Activated CD4-positive, alpha-beta memory T cell treated with anti-CD3 and anti-CD28 coated beads for 36 hours (primary cell): ENCODE measurements at regions not wholly inside any gene's neighbourhood (a gene's known extent, or its start where the extent isn't known, plus 50 kb on each side); places are given as distances from the start of the nearest gene placed in this dataset.
A peak's percentile ranks its signal among the peaks of the same experiment; 100 is the strongest.

Source experiments
- CTCF ChIA-PET: fragments of 350-600 bp; sonication (Branson Sonifier 250); formaldehyde crosslinking; loops from one replicate; lab custom pipeline; 2021; ENCODE audit warnings: antibody characterized with exemption, inconsistent platforms; lab: Charles Lee
- POLR2A ChIA-PET: fragments of 350-600 bp; sonication (Branson Sonifier 250); formaldehyde crosslinking; loops from one replicate; lab custom pipeline; 2021; ENCODE audit warnings: antibody characterized with exemption; lab: Charles Lee
- DNase-seq: peaks from one replicate; pipeline ENCODE4 v3.0.0-alpha.2; 2020
- H3K27ac Mint-ChIP-seq: one replicate; pipeline ENCODE4 v1.8.0; 2021; ENCODE audit warnings: mixed read lengths
- H3K27me3 Mint-ChIP-seq: one replicate; pipeline ENCODE4 v1.8.0; 2021; ENCODE audit warnings: mixed read lengths
- H3K36me3 Mint-ChIP-seq: one replicate; pipeline ENCODE4 v1.8.0; 2021; ENCODE audit warnings: mixed read lengths
- H3K4me1 Mint-ChIP-seq: one replicate; pipeline ENCODE4 v1.8.0; 2021; ENCODE audit warnings: low read depth, mixed read lengths
- H3K4me3 Mint-ChIP-seq: one replicate; pipeline ENCODE4 v1.8.0; 2021; ENCODE audit warnings: mild to moderate bottlenecking, mixed read lengths
- H3K9me3 Mint-ChIP-seq: one replicate; pipeline ENCODE4 v1.8.0; 2021; ENCODE audit warnings: mixed read lengths
- intact Hi-C: fragments of 100-400 bp; cut with micrococcal nuclease; formaldehyde crosslinking; loops from one replicate; pipeline ENCODE4 v1.15.1; 2023

DNA sequence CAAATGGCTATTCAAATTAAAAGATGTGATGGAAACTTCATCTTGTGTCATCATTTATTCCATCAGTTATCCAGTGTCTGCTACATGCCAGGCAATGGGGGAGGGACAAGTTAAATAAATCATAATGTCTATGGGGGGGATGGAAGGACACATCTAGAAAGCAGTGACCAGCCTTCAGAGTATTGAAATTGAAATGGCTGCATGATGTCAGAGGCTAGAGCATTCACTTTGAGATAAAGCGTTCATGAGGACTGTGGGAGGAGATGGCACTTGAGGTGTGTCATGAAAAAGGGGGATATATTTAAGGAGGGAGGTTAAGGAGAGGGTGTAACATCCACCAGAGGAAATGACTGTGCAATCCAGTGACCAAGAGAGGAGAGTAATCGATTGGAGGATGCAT, 50.6 kb downstream of the SLIT2 start:
- no peak overlapping the region for H3K27ac Mint-ChIP-seq
- H3K27me3 Mint-ChIP-seq, result no peaks in the 10 kb centered on the region
- no peaks in the 10 kb centered on the region for H3K4me1 Mint-ChIP-seq
- intact Hi-C loops, result no loop called here
- CTCF ChIA-PET, result no interaction called here
- H3K36me3 Mint-ChIP-seq, result no peaks in the 10 kb centered on the region
- H3K4me3 Mint-ChIP-seq, result no peak overlapping the region
- POLR2A ChIA-PET, result no interaction called here
- no peaks in the 10 kb centered on the region for H3K9me3 Mint-ChIP-seq
- no peak for DNase-seq

DNA sequence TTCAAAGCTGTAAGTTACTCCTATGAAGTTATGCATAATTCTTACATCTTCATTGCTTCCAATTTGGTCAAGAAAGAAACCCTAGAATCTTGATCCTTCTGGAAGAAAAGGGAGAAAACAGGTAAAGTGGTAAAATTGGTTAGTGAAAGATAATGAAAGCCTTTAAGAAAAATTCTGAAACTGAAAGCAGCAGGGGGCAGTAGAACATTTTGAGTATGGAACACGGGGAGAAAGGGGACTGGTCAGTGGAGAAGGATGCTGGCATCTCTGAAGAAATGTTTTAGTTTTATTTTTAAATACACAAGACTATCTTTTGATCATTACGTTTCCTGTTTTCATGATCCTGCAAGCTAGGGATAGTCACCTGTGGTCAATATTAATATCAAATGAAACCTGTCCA, 54.3 kb downstream of the SLIT2 start:
- no peaks in the 10 kb centered on the region for H3K36me3 Mint-ChIP-seq
- no peaks in the 10 kb centered on the region for H3K27me3 Mint-ChIP-seq
- intact Hi-C loops, result no loop called here
- no peak for DNase-seq
- no peaks in the 10 kb centered on the region for H3K9me3 Mint-ChIP-seq
- ChIA-PET CTCF (no interaction called here), POLR2A (no interaction called here)
- H3K27ac Mint-ChIP-seq, result no peak overlapping the region
- no peaks in the 10 kb centered on the region for H3K4me1 Mint-ChIP-seq
- no peak overlapping the region for H3K4me3 Mint-ChIP-seq

DNA sequence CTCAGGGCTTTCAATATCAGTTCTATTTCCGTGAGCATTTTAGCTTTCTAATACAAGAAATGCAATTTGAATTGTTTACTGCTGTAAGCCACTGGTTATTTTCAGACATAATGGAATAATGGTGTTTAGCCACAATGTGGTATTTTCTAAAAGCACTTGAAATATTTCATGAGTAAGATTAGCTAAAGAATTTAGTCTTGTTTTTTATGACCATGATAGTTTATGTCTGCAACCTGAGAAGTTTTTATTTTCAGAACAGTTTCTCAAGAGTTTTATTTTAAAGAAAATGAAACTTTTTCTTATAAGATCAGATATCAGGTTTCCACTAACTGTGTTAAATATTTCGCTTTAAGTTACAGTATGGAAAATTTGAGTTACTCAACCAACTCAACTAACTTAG, 60.2 kb downstream of the SLIT2 start:
- H3K4me3 Mint-ChIP-seq, result no peak overlapping the region
- CTCF ChIA-PET, result no interaction called here
- no peak for DNase-seq
- intact Hi-C loops, result no loop called here
- H3K27ac Mint-ChIP-seq, result no peak overlapping the region
- H3K27me3 Mint-ChIP-seq, result no peaks in the 10 kb centered on the region
- no peaks in the 10 kb centered on the region for H3K4me1 Mint-ChIP-seq
- POLR2A ChIA-PET, result no interaction called here
- no peaks in the 10 kb centered on the region for H3K9me3 Mint-ChIP-seq
- H3K36me3 Mint-ChIP-seq, result no peaks in the 10 kb centered on the region

DNA sequence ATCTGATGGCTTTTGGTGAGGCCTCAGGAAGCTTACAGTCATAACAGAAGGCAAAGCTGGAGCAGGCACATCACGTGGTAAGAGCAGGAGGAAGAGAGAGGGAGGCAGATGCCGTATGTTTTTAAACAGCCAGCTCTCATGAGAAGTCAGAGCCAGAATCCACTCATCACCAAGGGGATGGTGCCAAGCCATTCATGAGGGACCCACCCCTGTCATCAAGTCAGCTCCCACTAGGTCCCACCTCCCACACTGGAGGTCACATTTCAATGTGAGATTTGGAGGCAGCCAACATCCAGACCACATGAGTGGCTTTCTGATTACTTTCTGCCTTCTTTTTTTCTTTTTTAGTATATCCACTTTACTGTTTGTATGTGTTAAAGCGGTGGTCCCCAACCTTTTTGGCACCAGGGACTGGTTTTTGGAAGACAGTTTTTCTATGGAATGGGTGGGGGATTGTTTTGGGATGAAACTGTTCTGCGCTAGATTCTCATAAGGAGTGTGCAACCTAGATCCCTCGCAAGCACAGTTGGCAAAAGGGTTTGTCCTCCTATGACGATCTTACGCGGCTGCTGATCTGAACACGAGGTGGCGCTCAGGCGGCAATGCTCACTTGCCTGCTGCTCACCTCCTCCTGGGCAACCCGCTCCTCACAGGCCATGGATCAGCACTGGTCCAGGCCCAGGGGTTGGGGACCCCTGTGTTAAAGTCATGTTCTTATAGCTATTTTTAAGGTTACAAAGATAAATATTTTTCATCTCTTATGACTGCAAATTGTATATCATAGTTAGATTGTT, 61.7 kb downstream of the SLIT2 start:
- H3K4me1 Mint-ChIP-seq, result no peaks in the 10 kb centered on the region
- no peaks in the 10 kb centered on the region for H3K9me3 Mint-ChIP-seq
- intact Hi-C loops, result no loop called here
- H3K27me3 Mint-ChIP-seq, result no peaks in the 10 kb centered on the region
- POLR2A ChIA-PET, result no interaction called here
- CTCF ChIA-PET, result interaction anchor here (0.6 kb wide), 2 partner anchors 42 to 190 kb away, joined by 3 to 4 read pairs; no protein-coding TSS in a partner anchor
- H3K36me3 Mint-ChIP-seq, result no peaks in the 10 kb centered on the region
- no peak overlapping the region for H3K4me3 Mint-ChIP-seq
- peak; percentile 16 for DNase-seq
- no peak overlapping the region for H3K27ac Mint-ChIP-seq

DNA sequence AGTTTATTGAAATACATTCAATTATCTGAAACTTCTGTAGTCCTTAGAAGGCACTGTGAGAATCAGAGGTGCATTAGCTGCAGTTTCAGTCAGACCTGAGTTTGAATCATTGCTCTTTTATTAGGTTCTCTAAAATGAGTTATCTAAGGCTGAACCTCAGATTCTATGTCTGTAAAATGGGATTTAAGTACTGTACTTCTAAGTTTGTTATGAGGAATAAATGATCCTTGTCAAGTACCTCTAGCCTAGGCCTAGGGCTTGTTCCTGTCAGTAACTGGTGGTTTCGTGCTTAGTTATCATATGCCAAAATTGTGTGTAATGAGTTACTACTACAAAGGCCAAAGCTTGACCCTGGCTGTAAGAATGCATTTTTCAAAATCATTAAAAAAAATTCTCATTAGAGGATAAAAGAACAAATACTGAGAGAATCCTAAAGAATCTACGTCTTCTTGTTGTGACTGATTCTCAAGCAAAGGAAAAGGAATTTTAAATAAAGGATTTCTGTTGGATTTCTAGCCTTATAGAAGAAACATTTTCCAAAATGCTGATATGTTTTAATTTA, 65.8 kb downstream of the SLIT2 start:
- ChIA-PET CTCF (no interaction called here), POLR2A (no interaction called here)
- H3K27me3 Mint-ChIP-seq, result no peaks in the 10 kb centered on the region
- no peak overlapping the region for H3K27ac Mint-ChIP-seq
- no peaks in the 10 kb centered on the region for H3K9me3 Mint-ChIP-seq
- H3K36me3 Mint-ChIP-seq, result no peaks in the 10 kb centered on the region
- no peaks in the 10 kb centered on the region for H3K4me1 Mint-ChIP-seq
- intact Hi-C loops, result no loop called here
- H3K4me3 Mint-ChIP-seq, result no peak overlapping the region
- no peak for DNase-seq

DNA sequence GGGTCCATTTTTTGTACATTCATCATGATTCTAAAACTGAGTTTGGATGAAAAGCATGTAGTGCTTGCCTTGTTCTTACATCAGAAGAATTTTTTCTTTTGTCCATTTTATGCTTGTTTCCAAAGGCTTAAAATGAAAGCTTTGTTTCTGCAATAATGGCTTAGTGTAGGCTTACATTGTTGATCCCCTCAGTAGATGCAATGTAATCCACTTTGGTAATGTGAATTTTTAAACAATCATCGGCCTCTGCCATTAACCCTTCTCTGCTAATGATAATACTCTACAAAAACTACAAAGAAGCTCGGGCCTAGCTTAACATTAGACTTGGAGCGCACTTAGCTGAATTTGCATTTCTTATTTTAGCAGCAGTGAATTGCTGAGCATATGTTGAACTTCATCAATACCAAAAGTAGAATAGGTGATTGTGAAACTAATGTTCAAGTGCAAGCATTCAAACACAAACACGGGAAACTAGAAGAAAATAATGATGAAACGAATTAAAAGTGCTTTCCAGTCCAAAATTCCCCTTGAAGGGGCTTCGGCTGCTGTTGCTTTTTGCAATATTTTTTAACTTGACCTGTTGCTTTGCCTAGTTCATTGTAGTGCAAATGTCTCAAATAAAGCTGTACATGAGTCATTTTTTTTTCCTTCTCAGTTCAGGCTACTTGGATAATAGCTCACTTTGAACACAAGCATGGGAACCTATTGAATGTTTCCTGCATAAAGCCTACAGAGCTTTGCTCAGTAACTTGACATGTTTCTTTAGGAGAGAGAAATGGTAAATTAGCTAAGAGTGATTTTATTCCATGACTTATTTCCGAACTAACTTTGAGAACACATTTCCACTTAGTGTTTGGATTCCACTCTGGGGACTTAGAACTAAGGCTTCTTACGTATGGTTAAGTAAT, 66.5 kb downstream of the SLIT2 start:
- Mint-ChIP-seq H3K27me3 (no peaks in the 10 kb centered on the region), H3K4me1 (no peaks in the 10 kb centered on the region), H3K36me3 (no peaks in the 10 kb centered on the region), H3K27ac (no peak overlapping the region), H3K9me3 (no peaks in the 10 kb centered on the region), H3K4me3 (no peak overlapping the region)
- DNase-seq, result no peak
- intact Hi-C loops, result no loop called here
- CTCF ChIA-PET, result no interaction called here
- POLR2A ChIA-PET, result no interaction called here

DNA sequence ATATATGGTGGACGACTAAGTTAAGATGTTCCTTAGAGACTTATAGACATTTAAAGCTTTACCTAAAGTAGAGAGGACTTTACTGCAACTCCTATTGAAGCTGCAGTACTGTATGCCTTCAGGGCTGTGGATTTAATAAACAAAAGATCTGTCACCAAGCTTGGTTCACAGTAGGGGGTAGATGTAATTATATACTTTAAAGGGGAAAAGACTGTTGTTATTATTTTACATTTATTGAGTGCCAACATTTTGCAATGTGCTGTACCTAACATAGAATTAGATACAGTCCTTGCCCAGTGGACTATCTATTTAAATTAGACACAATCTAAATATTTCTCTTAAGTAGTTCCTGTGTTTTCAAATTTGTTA, 67.2 kb downstream of the SLIT2 start:
- no peak overlapping the region for H3K4me3 Mint-ChIP-seq
- POLR2A ChIA-PET, result no interaction called here
- H3K27ac Mint-ChIP-seq, result no peak overlapping the region
- CTCF ChIA-PET, result no interaction called here
- DNase-seq, result no peak
- H3K27me3 Mint-ChIP-seq, result no peaks in the 10 kb centered on the region
- H3K4me1 Mint-ChIP-seq, result no peaks in the 10 kb centered on the region
- no peaks in the 10 kb centered on the region for H3K36me3 Mint-ChIP-seq
- intact Hi-C loops, result no loop called here
- H3K9me3 Mint-ChIP-seq, result no peaks in the 10 kb centered on the region

DNA sequence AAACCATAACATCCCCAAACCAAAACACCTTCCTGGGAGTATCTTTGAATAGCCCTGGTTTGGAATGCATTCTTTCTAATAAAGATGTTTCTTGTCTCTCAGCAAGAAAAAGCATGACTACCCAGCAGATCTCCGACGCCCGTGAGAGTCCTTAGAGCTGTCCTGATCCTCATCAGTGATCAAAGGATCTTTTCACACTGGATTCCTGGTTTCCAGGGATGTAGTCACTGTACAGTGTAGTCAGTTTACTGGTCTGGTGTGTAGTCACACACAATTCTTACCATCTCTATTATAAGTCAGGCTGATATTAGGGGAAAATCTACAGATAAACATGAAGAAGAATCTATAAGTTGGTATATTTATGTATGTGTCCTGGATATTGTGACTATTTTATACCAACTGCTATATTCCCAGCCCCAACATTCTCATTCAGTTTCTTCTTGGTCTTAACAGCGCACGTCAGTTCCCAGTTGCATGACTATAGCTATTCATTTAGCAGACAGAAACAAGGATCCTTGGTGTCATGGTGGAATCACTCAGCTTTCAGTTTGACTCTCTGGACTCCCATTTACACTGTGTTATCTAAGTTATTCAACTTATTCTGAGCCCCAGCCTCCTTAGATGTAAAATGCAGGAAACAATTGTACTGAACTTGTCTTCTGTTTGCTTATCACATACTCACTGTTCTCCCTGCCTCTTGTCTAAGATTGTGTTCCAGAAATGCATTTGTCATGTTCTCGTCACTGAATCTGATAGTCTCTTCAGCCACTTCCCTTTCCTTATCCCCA, 68.3 kb downstream of the SLIT2 start:
- DNase-seq, result no peak
- Mint-ChIP-seq H3K4me3 (no peak overlapping the region), H3K4me1 (no peaks in the 10 kb centered on the region), H3K36me3 (no peaks in the 10 kb centered on the region), H3K27ac (no peak overlapping the region), H3K9me3 (no peaks in the 10 kb centered on the region), H3K27me3 (no peaks in the 10 kb centered on the region)
- CTCF ChIA-PET, result no interaction called here
- POLR2A ChIA-PET, result no interaction called here
- intact Hi-C loops, result no loop called here

DNA sequence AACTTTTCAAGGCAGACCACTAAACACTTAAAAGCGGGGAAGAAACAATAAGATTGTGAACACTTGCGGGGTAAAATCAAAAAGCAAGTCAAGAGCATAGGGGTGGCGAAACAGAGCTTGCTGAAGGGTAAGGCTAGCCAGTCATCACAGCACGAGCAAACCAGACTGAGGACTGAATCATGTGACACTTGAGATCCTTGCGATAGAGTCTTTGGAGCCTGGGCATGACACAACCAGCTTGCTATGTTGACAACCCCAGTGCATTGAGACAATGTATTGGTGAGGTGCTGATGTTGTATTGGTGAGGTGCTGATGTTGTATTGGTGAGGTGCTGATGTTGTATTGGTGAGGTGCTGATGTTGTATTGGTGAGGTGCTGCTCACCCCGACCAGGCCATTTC, 72.3 kb downstream of the SLIT2 start:
- DNase-seq, result no peak
- Mint-ChIP-seq H3K36me3 (no peaks in the 10 kb centered on the region), H3K27me3 (no peaks in the 10 kb centered on the region), H3K27ac (no peak overlapping the region), H3K4me3 (no peak overlapping the region), H3K4me1 (no peaks in the 10 kb centered on the region), H3K9me3 (no peaks in the 10 kb centered on the region)
- intact Hi-C loops, result no loop called here
- POLR2A ChIA-PET, result no interaction called here
- CTCF ChIA-PET, result no interaction called here

DNA sequence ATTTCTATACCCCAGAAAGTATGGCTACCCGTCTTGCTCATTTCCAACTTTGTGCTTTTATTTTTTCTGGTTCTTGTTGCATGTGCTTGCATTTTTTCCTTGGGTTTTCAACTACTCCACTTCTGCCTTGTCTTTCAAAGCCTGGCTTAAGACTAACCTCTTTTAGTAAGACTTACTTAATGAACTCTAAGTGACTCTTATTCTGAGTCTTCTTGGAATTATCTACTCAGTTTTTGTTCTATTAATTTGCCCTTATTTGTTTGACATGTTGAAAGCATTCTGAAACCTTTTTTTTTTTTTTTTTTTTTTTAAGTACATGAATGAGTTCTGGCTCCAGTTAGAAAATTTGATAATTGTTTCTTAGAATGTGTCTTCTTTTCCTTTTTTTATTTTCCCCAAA, 74.8 kb downstream of the SLIT2 start:
- intact Hi-C loops, result no loop called here
- no peaks in the 10 kb centered on the region for H3K4me1 Mint-ChIP-seq

DNA sequence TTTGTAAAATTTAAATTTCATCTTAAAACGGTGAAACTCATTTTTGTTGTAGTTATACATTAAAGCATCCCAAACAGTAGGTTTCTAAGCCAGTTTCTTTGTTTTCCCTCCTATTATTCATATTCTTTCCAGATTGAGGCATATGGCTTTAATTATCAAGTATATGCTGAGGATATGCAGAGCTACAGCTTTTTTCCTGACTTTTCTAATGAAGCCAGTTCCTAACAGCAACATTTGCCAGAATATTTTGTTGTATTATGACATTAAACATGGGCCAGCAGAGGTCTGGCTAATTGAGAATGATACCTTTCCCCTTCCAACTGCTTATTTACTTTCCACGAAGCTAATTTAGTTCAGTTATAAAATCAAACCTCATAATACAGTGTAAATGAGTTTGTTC, 75.3 kb downstream of the SLIT2 start:
- POLR2A ChIA-PET, result no interaction called here
- Mint-ChIP-seq H3K4me1 (no peaks in the 10 kb centered on the region), H3K4me3 (no peak overlapping the region), H3K36me3 (no peaks in the 10 kb centered on the region), H3K27ac (no peak overlapping the region), H3K27me3 (peaks cover under 1% of the 10 kb centered on the region), H3K9me3 (no peaks in the 10 kb centered on the region)
- no peak for DNase-seq
- CTCF ChIA-PET, result no interaction called here
- intact Hi-C loops, result no loop called here

More for the DNA sequence above, 74.8 kb downstream of the SLIT2 start:
- no peaks in the 10 kb centered on the region for H3K36me3 Mint-ChIP-seq
- H3K9me3 Mint-ChIP-seq, result no peaks in the 10 kb centered on the region
- H3K4me3 Mint-ChIP-seq, result no peak overlapping the region
- ChIA-PET POLR2A (no interaction called here), CTCF (no interaction called here)
- H3K27ac Mint-ChIP-seq, result no peak overlapping the region
- no peak for DNase-seq
- no peaks in the 10 kb centered on the region for H3K27me3 Mint-ChIP-seq

DNA sequence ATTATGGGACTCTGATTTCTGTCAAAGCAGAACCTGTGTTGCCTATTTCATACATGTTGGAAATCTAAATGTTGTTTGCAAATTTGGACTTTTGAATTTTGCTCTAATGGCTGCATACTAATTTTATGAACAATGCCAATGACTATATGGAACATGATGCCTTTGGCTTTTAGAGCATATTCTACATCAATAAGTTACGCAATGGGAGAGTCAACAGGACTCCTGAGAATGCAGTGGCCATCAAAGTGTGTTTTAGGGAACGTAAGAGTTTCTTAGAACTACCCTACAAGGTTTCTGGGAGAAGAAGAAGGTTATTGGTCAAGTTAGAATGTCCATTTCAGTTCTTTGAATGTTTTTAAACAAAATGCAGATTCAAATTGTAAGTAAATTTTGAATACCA, 76.1 kb downstream of the SLIT2 start:
- H3K4me1 Mint-ChIP-seq, result no peaks in the 10 kb centered on the region
- H3K9me3 Mint-ChIP-seq, result no peaks in the 10 kb centered on the region
- H3K27me3 Mint-ChIP-seq, result peaks cover 2% of the 10 kb centered on the region
- no peak overlapping the region for H3K27ac Mint-ChIP-seq
- no peak for DNase-seq
- no peaks in the 10 kb centered on the region for H3K36me3 Mint-ChIP-seq
- POLR2A ChIA-PET, result no interaction called here
- CTCF ChIA-PET, result no interaction called here
- intact Hi-C loops, result no loop called here
- H3K4me3 Mint-ChIP-seq, result no peak overlapping the region
